HCT116 (cell line): ENCODE measurements at regions not wholly inside any gene's neighbourhood (a gene's known extent, or its start where the extent isn't known, plus 50 kb on each side); places are given as distances from the start of the nearest gene placed in this dataset.

ENCODE experiments used
- ELF1 ChIP-seq: IDR thresholded peaks from 2 replicates; pipeline ENCODE4 v1.6.1; 2012; ENCODE audit warnings: low read depth, borderline replicate concordance
- EZH2 ChIP-seq: fragments of 200-600 bp; sonication (generic); IDR thresholded peaks from 2 replicates; pipeline ENCODE4 v1.6.1; 2017; ENCODE audit warnings: antibody characterized with exemption, mixed run types
- EZH2phosphoT487 ChIP-seq: fragments of 200-600 bp; IDR thresholded peaks from 2 replicates; pipeline ENCODE4 v1.6.1; 2018; ENCODE audit warnings: antibody characterized with exemption, borderline replicate concordance
- POLR2A ChIP-seq: IDR thresholded peaks from 2 replicates; pipeline ENCODE4 v1.7.0; 2011; ENCODE audit warnings: borderline replicate concordance; ENCODE audit not compliant: insufficient read depth, insufficient read length; ENCODE audit errors: extremely low read depth
- RAD21 ChIP-seq: IDR thresholded peaks from 2 replicates; pipeline ENCODE4 v1.6.1; 2012; ENCODE audit warnings: low read depth, mild to moderate bottlenecking
- SIN3A ChIP-seq: IDR thresholded peaks from 2 replicates; pipeline ENCODE4 v1.6.1; 2012; ENCODE audit warnings: low read depth
- TF ChIP-seq, protein P1 (sequence below), 3 experiments: fragments of 200-600 bp in 1 of 3; sonication (generic) in 1 of 3; IDR thresholded peaks in 2 of 3; conservative IDR thresholded peaks in 1 of 3; 2 replicates each; pipeline ENCODE4 v1.5.1; 2012 to 2017; ENCODE audit warnings: low read depth in 2 of 3, low read length in 2 of 3, antibody characterized with exemption in 1 of 3, borderline replicate concordance in 1 of 3, control low read depth in 1 of 3, mild to moderate bottlenecking in 1 of 3, mixed read lengths in 1 of 3, mixed run types in 1 of 3, moderate library complexity in 1 of 3; ENCODE audit not compliant: insufficient read depth in 1 of 3
- TF ChIP-seq, protein P2 (sequence below): IDR thresholded peaks from 2 replicates; pipeline ENCODE4 v1.6.1; 2012

DNA sequence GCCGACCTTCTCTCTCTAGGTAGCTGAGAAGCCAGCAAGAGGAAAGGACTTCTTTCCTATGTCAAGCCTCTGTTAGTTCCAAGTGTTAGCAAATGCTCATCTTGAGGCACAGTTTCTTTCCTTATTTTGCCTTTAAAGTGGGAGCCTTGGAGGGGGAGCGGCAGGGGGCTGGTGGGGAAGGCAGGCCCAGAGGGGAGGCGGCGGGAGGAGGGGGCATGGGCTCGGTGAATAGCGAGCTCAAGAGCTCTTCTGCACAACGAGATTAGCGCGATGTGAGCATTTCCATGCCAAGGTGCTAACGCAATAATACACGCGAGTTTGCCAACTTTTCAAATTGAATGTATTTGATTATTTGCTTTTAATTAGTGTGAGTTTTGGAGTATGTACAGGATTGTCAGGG, 372.6 kb downstream of the RPS6KC1 start:
- no peak for TF ChIP-seq EZH2
- TF ChIP-seq, protein P1, sequence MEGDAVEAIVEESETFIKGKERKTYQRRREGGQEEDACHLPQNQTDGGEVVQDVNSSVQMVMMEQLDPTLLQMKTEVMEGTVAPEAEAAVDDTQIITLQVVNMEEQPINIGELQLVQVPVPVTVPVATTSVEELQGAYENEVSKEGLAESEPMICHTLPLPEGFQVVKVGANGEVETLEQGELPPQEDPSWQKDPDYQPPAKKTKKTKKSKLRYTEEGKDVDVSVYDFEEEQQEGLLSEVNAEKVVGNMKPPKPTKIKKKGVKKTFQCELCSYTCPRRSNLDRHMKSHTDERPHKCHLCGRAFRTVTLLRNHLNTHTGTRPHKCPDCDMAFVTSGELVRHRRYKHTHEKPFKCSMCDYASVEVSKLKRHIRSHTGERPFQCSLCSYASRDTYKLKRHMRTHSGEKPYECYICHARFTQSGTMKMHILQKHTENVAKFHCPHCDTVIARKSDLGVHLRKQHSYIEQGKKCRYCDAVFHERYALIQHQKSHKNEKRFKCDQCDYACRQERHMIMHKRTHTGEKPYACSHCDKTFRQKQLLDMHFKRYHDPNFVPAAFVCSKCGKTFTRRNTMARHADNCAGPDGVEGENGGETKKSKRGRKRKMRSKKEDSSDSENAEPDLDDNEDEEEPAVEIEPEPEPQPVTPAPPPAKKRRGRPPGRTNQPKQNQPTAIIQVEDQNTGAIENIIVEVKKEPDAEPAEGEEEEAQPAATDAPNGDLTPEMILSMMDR (IDR thresholded peaks at IDR 0.05 in 2 of 3, conservative IDR thresholded peaks at IDR 0.05 in 1 of 3; ENCODE audit: borderline replicate concordance in 1 of 3, insufficient read depth in 1 of 3, low read depth in 2 of 3, low read length in 2 of 3) = no peak
- TF ChIP-seq EZH2phosphoT487 = no peak
- TF ChIP-seq POLR2A = no peak
- TF ChIP-seq ELF1 = no peak
- no peak for TF ChIP-seq RAD21
- TF ChIP-seq SIN3A = no peak
- TF ChIP-seq, protein P2, sequence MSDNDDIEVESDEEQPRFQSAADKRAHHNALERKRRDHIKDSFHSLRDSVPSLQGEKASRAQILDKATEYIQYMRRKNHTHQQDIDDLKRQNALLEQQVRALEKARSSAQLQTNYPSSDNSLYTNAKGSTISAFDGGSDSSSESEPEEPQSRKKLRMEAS = no peak
